ENCODE measurements at regions not wholly inside any gene's neighbourhood (a gene's known extent, or its start where the extent isn't known, plus 50 kb on each side); places are given as distances from the start of the nearest gene placed in this dataset.
"Not testable (repeated sequence)": the region's sequence is repeated elsewhere in the genome, so short reads cannot be mapped to it uniquely, and the experiment has no call there.

- DNase-seq = no peak
These were observed 413.0 kb downstream of the TSHZ3 start for GRCh38 chr19:30936276-30936675.

DNA sequence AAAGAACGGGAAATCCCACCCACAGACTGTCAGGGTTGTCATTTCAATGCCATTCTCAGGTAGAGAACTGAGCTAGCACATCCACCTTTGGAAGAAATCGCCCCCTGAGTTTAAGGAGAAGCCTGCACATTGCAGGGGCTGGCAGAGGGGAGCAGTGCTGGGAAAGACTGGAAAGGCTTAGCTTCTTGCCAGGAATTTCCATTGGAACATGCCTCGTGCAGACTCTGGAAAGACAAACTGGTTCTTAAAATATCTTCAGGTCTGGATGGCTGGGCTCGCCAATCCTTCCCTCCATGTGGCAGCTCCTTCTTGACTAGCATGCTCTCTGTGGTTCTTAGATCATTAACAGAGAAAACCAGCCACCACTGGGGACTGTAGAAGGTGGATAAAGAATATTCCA is 414.1 kb downstream of the TSHZ3 start:
- no peak for DNase-seq

GRCh38 chr19:30933454-30933853 is 415.8 kb downstream of the TSHZ3 start:
- not testable (repeated sequence) for DNase-seq

DNA sequence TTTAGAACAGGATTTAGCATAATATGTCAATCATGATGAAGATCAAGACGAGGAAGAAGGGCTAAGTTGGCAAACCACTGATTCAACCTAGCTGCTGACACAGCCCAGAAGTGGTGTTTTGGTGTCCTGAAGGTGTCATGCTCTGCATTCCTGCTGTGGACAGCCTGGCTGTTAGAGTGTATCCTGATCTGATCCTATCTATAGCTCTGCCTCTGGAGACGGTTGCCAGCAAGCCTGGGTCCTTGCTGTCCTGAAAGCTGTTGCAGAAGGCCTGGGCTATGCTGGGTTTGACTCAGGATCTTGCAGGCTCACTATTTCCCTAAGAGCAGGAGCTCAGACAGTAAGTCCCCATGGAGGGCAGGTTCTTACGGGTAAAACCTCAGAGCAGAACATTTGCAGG is 416.4 kb downstream of the TSHZ3 start:
- no peak for DNase-seq

DNA sequence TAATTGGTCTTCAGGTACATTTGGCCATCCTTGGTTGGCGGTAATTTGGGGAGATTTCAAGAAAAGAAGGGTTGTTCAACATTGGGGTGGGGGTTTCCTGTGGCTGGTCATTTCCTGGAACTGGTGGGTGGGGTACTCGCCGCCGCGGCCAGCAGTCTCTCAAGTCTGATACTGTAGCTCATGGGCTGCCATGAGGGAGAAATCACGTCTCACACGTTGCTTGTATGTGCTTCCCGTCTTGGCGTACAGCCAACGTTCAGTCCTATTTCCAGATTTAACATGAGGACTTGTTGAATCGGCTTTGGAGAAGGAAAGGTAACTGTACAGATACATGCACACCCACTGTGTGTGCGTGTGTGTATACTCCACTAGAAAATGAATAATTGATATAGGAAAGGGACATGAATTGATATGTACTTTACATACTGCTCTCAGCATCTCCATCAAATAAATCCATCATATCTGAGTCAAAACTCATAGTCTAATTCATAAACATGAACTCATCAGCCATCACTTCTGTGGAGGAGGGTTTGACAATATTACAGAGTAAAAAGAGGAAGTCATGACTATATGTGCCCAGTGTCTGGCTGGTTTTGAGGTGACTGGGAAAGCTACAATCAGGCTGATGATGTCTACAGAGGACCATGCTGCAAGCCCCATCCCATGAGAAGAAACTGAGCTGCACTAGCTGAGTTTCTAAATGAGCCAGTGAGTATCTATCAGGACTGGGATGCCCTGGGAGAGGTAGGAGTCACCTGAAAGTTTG is 418.1 kb downstream of the TSHZ3 start:
- DNase-seq = no peak

DNA sequence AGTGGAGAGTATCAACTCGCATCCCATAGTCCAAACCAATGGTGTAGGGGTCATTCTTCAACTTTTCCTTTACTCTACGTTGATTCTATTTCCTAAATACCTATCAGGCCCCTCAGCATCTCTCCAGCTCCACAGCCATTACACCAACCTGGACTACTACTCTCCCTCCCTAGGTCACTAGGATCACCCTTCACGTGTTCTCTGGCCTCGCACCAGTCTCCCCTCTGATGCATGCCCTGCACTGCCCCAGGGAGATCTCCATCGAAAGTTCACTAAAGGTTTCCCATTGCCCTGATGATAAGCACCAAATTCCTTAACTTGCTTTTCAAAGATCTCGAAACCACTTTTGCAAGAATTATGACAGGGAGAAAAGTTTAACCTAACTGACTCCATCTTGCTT is 421.5 kb downstream of the TSHZ3 start:
- no peak for DNase-seq

- no peak for DNase-seq
These were observed 424.6 kb downstream of the TSHZ3 start for GRCh38 chr19:30924670-30925069.

DNA sequence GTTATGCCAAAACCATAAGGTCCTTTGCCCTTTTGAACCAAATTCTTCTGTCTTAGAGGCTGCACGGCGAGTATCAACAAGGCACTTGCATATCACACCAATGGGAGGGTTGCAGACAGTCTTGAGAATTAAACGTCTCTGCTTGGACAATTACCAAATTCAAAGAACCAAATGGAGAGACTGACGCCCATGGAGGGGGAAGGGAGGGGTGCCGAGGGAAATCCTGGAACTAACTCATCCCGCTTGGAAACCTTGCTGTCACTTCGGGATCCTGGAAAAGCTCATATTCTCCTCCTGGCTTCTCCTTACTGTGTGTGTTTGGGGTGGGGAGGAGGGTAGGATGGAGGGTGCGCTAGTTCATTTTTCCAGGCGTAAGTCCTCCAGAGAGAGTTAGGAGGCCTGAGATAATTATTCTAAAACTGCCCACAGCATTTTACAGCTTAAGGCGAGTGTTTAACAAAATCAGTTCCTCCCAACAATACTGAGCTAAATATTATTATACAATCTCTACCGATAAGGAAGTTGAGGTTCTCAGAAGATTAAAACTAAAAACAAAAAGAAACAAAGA is 425.1 kb downstream of the TSHZ3 start:
- no peak for DNase-seq

- DNase-seq = no peak
These were observed 425.6 kb downstream of the TSHZ3 start for GRCh38 chr19:30923621-30924020.

DNA sequence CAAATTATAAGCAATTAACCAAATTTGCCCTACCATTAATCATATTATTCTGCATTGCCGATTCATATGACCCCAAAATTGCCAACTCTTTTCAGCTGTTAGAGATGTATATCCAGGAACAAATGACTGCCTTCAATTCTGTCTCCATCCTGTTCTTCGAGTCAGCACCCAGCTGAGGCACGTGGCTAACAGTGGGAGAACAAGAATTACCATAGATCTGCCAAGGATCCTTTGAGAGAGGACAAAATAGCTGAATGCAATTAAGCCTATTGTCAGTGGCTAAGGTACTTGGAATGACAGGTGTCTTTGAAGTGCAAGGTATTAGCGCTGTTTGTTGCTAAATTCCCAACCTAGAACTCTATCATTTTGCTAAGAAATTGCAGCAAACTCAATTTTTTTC is 426.1 kb downstream of the TSHZ3 start:
- no peak for DNase-seq

- DNase-seq = no peak
These were observed 429.0 kb downstream of the TSHZ3 start for GRCh38 chr19:30920222-30920621.

DNA sequence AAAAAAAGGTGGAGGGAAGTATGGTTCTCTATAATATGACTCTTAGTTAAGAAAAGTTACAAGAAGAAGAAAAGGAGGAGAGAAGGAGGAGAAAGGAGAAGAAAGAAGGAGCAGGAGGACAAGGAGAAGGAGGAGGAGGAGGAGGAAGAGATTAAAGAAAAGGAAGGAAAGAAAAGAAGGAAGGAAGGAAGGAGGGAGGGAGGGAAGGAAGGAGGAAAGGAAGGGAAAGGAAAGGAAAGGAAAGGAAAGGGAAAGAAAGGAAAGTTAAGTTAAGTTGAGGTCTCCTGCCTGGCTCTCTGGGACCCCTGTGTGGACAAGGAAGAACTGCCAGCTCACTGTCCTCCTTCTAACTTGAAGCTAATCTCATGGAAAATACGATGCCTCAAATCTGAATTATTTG is 429.5 kb downstream of the TSHZ3 start:
- no peak for DNase-seq

- DNase-seq = no peak
These were observed 433.0 kb downstream of the TSHZ3 start for GRCh38 chr19:30916238-30916637.

- no peak for DNase-seq
These were observed 437.7 kb downstream of the TSHZ3 start for GRCh38 chr19:30911491-30911890.

GRCh38 chr19:30910485-30911240 is 438.6 kb downstream of the TSHZ3 start:
- DNase-seq = no peak

DNA sequence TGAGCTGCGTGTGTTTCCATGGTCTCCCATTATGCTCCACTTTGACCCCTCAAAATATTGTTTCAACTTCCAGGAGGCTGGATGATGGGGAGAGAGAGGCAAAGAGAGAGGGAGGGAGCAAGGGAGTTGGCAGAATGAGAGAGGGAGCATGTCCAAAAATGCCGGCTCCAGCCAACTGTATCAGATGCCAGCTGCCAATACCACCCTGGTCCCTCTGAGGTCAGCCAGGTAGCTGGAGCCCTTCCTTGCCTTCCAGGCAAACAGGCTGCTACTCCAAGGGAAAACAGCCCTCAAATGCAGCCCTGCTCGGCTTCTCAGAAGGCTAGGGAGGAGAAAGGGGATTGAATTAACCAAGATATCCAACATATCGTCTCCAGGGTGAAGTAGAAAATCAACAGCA is 440.0 kb downstream of the TSHZ3 start:
- DNase-seq = no peak

DNA sequence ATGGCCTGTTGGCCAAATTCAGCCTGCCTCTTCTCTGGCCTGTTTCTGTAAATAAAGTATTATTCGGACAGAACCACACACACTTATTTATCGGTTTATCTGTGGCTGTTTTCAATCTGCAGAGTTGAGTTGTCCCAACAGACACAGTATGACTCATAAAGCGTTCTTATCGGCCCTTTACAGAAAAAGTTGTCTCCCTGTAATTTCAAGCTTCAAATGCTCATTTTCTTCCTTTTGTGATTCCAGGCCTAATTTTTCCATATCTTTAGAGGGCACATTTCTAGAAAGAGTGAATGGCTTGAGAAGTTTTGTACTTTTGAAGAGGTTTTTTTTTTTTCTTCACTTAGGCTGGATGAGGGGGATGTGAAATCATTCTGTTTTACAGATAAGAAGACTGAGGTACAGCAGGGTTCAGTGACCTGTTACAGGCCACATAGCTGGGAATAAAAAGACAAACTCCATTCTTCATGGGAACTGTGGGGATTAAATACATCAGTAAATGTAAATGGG is 440.9 kb downstream of the TSHZ3 start:
- no peak for DNase-seq

GRCh38 chr19:30906871-30907270 is 442.4 kb downstream of the TSHZ3 start:
- no peak for DNase-seq

- no peak for DNase-seq
These were observed 449.2 kb downstream of the TSHZ3 start for GRCh38 chr19:30900051-30900450.

DNA sequence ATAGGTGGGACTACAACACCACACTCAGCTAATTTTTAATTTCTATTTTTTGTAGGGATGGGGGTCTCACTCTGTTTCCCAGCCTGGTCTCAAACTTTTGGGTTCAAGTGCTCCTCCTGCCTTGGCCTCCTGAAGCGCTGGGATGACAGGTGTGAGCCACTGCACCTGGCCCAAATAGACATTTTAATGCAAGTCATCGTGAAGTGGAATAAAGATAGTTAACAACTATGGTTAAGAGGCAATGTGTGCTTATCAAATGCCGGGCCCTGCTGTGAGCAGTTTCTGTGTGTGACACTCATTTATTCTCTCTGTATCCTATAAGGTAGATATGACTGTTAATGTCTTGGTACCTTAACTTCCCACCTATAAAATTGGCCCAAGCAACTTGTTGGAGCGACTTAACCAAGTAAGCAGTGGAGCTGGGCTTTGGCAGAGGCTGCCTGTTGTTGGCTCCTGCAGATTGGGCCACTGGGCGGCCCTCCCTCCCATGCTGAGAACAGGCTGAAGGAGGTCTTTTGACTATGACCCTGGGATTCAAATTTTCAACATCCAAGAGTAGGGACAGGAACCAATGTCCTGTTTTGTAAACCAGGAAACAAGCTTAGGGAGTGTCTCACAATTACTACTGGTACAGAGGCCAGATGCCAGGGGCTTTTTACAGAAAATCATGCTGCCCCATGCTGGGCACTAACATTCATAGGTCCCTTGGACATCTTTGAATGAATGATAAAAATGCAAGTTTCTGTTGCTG is 450.7 kb downstream of the TSHZ3 start:
- no peak for DNase-seq

GRCh38 chr19:30897553-30897952 is 451.7 kb downstream of the TSHZ3 start:
- no peak for DNase-seq

DNA sequence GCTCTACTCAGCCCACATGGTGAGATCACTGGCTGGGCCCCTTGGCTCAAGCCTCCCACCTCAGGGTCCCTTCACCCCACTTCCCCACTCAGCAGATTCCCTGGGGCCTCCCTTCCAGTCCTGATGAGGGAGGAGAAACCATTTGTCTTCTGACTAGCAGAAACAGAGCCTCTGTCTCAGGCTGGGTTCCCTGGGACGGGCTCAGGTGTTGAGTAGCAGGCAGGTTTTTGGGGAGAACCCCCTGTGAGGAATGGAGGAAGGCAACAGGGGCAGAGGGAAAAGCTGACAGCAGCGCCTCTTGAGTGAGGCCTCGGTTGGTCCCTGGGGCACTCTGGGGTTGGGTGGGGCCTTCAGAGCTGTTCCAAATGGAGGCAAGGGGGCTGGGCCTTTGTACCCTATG is 452.2 kb downstream of the TSHZ3 start:
- DNase-seq = no peak

- no peak for DNase-seq
These were observed 452.7 kb downstream of the TSHZ3 start for GRCh38 chr19:30896554-30896953.
